ENCODE measurements at regions not wholly inside any gene's neighbourhood (a gene's known extent, or its start where the extent isn't known, plus 50 kb on each side); places are given as distances from the start of the nearest gene placed in this dataset.

DNA sequence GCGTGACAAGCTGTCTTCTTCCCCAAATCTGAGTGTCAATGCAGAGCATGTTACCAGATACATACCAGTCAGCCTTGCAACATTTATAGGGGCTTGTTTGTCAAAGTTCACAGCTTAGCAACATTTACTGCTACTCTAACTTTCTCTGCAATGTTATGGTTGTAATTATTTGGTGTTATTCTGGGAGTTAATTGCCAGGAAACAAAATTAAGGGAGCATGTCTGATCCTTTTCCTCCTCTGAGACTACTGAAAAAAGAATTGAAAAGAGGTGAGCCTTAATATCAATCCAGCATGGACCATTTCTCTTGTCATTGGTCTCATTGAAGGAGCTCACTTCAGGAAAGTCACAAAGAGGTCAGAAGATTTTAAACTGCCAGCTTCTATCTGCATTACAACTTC, 465.6 kb upstream of the LINC00305 start:
- TF ChIP-seq, protein P1, sequence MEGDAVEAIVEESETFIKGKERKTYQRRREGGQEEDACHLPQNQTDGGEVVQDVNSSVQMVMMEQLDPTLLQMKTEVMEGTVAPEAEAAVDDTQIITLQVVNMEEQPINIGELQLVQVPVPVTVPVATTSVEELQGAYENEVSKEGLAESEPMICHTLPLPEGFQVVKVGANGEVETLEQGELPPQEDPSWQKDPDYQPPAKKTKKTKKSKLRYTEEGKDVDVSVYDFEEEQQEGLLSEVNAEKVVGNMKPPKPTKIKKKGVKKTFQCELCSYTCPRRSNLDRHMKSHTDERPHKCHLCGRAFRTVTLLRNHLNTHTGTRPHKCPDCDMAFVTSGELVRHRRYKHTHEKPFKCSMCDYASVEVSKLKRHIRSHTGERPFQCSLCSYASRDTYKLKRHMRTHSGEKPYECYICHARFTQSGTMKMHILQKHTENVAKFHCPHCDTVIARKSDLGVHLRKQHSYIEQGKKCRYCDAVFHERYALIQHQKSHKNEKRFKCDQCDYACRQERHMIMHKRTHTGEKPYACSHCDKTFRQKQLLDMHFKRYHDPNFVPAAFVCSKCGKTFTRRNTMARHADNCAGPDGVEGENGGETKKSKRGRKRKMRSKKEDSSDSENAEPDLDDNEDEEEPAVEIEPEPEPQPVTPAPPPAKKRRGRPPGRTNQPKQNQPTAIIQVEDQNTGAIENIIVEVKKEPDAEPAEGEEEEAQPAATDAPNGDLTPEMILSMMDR (IDR thresholded peaks at IDR 0.05), result no peak
- TF ChIP-seq POLR2A (IDR thresholded peaks at IDR 0.05), result no peak
